ENCODE measurements at regions not wholly inside any gene's neighbourhood (a gene's known extent, or its start where the extent isn't known, plus 50 kb on each side); places are given as distances from the start of the nearest gene placed in this dataset.
A peak's percentile ranks its signal among the peaks of the same experiment; 100 is the strongest.

DNA sequence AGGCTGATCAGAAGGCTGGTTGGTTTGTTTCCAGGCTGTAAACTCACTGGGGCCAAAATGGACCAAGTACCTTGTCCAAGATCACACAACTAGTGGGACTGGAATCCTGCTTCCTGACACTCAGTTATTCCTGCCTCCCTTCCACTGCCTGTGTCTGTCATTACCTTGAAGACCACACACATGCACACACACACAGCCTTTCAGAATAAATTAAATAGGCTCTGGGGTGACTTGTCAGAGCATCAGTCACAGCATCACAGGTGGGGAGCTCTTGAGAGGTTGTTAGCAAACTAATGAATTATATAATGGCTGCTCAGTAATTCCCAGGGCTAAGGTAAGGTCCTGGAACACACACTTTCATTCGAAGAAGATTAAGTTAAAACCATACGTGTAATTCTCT lies 231.8 kb downstream of the UACA start:
- H2AFZ ChIP-seq (ENCODE audit: low read depth, low read length) = no peak overlapping the region
- H3F3A ChIP-seq (ENCODE audit: insufficient read depth, low read length, poor library complexity, severe bottlenecking) = no peaks in the 10 kb centered on the region
- H3K79me2 ChIP-seq (replicated peaks; ENCODE audit: insufficient read depth, low read length) = no peaks in the 10 kb centered on the region
- H3K36me3 ChIP-seq (ENCODE audit: insufficient read depth, low read length) = no peaks in the 10 kb centered on the region
- no peak overlapping the region for H3K9ac ChIP-seq (ENCODE audit: low read length)
- no peak overlapping the region for H3K4me3 ChIP-seq (ENCODE audit: low read length)
- no peak overlapping the region for H3K27ac ChIP-seq (ENCODE audit: low read length)
- H3K27me3 ChIP-seq (ENCODE audit: insufficient read depth, low read depth, low read length) = peaks cover 15% of the 10 kb centered on the region
- TF ChIP-seq EP300 (conservative IDR thresholded peaks at IDR 0.05; ENCODE audit: poor library complexity, severe bottlenecking) (peak; percentile 12), REST (IDR thresholded peaks at IDR 0.05; ENCODE audit: borderline replicate concordance) (no peak), POLR2AphosphoS5 (IDR thresholded peaks at IDR 0.05) (peak; percentile 35)
- no peaks in the 10 kb centered on the region for H3K9me2 ChIP-seq (ENCODE audit: insufficient read depth, low read length)
- no peaks in the 10 kb centered on the region for H4K20me1 ChIP-seq (ENCODE audit: insufficient read depth)
- no peaks in the 10 kb centered on the region for H3K9me3 ChIP-seq (ENCODE audit: low read length)
- no peak overlapping the region for H3K4me2 ChIP-seq (ENCODE audit: low read length)

GRCh38 chr15:70530906-70531305 lies 232.5 kb downstream of the UACA start:
- Histone ChIP-seq H3K4me2 (ENCODE audit: low read length) (no peak overlapping the region), H3K27me3 (ENCODE audit: insufficient read depth, low read depth, low read length) (peaks cover 15% of the 10 kb centered on the region), H3K79me2 (replicated peaks; ENCODE audit: insufficient read depth, low read length) (no peaks in the 10 kb centered on the region), H3K9me2 (ENCODE audit: insufficient read depth, low read length) (no peaks in the 10 kb centered on the region), H2AFZ (ENCODE audit: low read depth, low read length) (no peak overlapping the region), H3K4me3 (ENCODE audit: low read length) (no peak overlapping the region), H3K9ac (ENCODE audit: low read length) (no peak overlapping the region), H3K27ac (ENCODE audit: low read length) (no peak overlapping the region), H4K20me1 (ENCODE audit: insufficient read depth) (no peaks in the 10 kb centered on the region), H3K36me3 (ENCODE audit: insufficient read depth, low read length) (no peaks in the 10 kb centered on the region), H3F3A (ENCODE audit: insufficient read depth, low read length, poor library complexity, severe bottlenecking) (no peaks in the 10 kb centered on the region), H3K9me3 (ENCODE audit: low read length) (no peaks in the 10 kb centered on the region)
- TF ChIP-seq EZH2 (IDR thresholded peaks at IDR 0.05; ENCODE audit: borderline replicate concordance, insufficient read depth, low read length, poor library complexity, severe bottlenecking) (no peak), SMC3 (conservative IDR thresholded peaks at IDR 0.05; ENCODE audit: poor library complexity) (no peak), TAF1 (IDR thresholded peaks at IDR 0.05; ENCODE audit: low read depth) (no peak), POLR2AphosphoS5 (IDR thresholded peaks at IDR 0.05) (no peak), MXI1 (conservative IDR thresholded peaks at IDR 0.05; ENCODE audit: poor library complexity, severe bottlenecking) (no peak), RAD21 (conservative IDR thresholded peaks at IDR 0.05) (no peak), EP300 (conservative IDR thresholded peaks at IDR 0.05; ENCODE audit: poor library complexity, severe bottlenecking) (no peak), REST (IDR thresholded peaks at IDR 0.05; ENCODE audit: borderline replicate concordance) (no peak)
- TF ChIP-seq, protein P1, sequence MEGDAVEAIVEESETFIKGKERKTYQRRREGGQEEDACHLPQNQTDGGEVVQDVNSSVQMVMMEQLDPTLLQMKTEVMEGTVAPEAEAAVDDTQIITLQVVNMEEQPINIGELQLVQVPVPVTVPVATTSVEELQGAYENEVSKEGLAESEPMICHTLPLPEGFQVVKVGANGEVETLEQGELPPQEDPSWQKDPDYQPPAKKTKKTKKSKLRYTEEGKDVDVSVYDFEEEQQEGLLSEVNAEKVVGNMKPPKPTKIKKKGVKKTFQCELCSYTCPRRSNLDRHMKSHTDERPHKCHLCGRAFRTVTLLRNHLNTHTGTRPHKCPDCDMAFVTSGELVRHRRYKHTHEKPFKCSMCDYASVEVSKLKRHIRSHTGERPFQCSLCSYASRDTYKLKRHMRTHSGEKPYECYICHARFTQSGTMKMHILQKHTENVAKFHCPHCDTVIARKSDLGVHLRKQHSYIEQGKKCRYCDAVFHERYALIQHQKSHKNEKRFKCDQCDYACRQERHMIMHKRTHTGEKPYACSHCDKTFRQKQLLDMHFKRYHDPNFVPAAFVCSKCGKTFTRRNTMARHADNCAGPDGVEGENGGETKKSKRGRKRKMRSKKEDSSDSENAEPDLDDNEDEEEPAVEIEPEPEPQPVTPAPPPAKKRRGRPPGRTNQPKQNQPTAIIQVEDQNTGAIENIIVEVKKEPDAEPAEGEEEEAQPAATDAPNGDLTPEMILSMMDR (IDR thresholded peaks at IDR 0.05; ENCODE audit: poor library complexity, severe bottlenecking) = no peak

All from neural cell (in vitro differentiated cells).